SH-SY5Y (cell line): ENCODE measurements at regions not wholly inside any gene's neighbourhood (a gene's known extent, or its start where the extent isn't known, plus 50 kb on each side); places are given as distances from the start of the nearest gene placed in this dataset.

Experiments used
- GATA2 ChIP-seq: IDR thresholded peaks from 2 replicates; pipeline ENCODE4 v1.6.1; 2011; ENCODE audit warnings: mild to moderate bottlenecking, low read depth, low read length
- GATA3 ChIP-seq: IDR thresholded peaks from 2 replicates; pipeline ENCODE4 v1.6.1; 2011; ENCODE audit warnings: low read depth, mild to moderate bottlenecking, low read length, moderate library complexity

GRCh38 chr13:74434782-74435181, 300.6 kb upstream of the KLF12 start:
- TF ChIP-seq GATA2, result no peak
- TF ChIP-seq GATA3, result no peak

GRCh38 chr13:74424455-74424854, 290.3 kb upstream of the KLF12 start:
- TF ChIP-seq GATA3, result no peak
- TF ChIP-seq GATA2, result no peak

- no peak for TF ChIP-seq GATA2
- TF ChIP-seq GATA3, result no peak
Measured at GRCh38 chr13:74423434-74423833, 289.2 kb upstream of the KLF12 start.

GRCh38 chr13:74414458-74414857, 280.3 kb upstream of the KLF12 start:
- TF ChIP-seq GATA3 (no peak), GATA2 (no peak)

GRCh38 chr13:74413482-74413881, 279.3 kb upstream of the KLF12 start:
- no peak for TF ChIP-seq GATA2
- no peak for TF ChIP-seq GATA3

- TF ChIP-seq GATA2 (no peak), GATA3 (no peak)
Measured at GRCh38 chr13:74409551-74409950, 275.3 kb upstream of the KLF12 start.

- TF ChIP-seq GATA3, result no peak
Measured at GRCh38 chr13:74406420-74406819, 272.2 kb upstream of the KLF12 start.

- TF ChIP-seq GATA3, result no peak
- TF ChIP-seq GATA2, result no peak
Measured at GRCh38 chr13:74398599-74398998, 264.4 kb upstream of the KLF12 start.

GRCh38 chr13:74389056-74389455, 254.9 kb upstream of the KLF12 start:
- TF ChIP-seq GATA3 (no peak), GATA2 (no peak)

GRCh38 chr13:74388626-74389025, 254.4 kb upstream of the KLF12 start:
- TF ChIP-seq GATA3 (no peak), GATA2 (no peak)

- no peak for TF ChIP-seq GATA3
- no peak for TF ChIP-seq GATA2
Measured at GRCh38 chr13:74372511-74372910, 238.3 kb upstream of the KLF12 start.

- no peak for TF ChIP-seq GATA3
- no peak for TF ChIP-seq GATA2
Measured at GRCh38 chr13:74367193-74367592, 233.0 kb upstream of the KLF12 start.

GRCh38 chr13:74361274-74361673, 227.1 kb upstream of the KLF12 start:
- TF ChIP-seq GATA3, result no peak
- TF ChIP-seq GATA2, result no peak

- no peak for TF ChIP-seq GATA2
- no peak for TF ChIP-seq GATA3
Measured at GRCh38 chr13:74346960-74347359, 212.8 kb upstream of the KLF12 start.

- TF ChIP-seq GATA3 (no peak), GATA2 (no peak)
Measured at GRCh38 chr13:74338341-74338740, 204.1 kb upstream of the KLF12 start.

- no peak for TF ChIP-seq GATA3
- TF ChIP-seq GATA2, result no peak
Measured at GRCh38 chr13:74336546-74336945, 202.3 kb upstream of the KLF12 start.

- no peak for TF ChIP-seq GATA2
- no peak for TF ChIP-seq GATA3
Measured at GRCh38 chr13:74335370-74335769, 201.2 kb upstream of the KLF12 start.

- TF ChIP-seq GATA2 (no peak), GATA3 (no peak)
Measured at GRCh38 chr13:74329962-74330361, 195.8 kb upstream of the KLF12 start.
